SK-N-SH treated with all-trans-retinoic acid at 6 μM for 48 hours (cell line): ENCODE measurements at regions not wholly inside any gene's neighbourhood (a gene's known extent, or its start where the extent isn't known, plus 50 kb on each side); places are given as distances from the start of the nearest gene placed in this dataset.

ENCODE experiments used
- ATAC-seq: fragments of 200-7000 bp; cut with Tn5 transposase; 3 replicates; pipeline ENCODE4 v1.9.1; 2020; ENCODE audit warnings: mild to moderate bottlenecking, moderate library complexity
- ARNTL ChIP-seq: fragments of 450-650 bp; formaldehyde crosslinking; IDR thresholded peaks from 2 replicates; pipeline ENCODE4 v1.5.0; 2020; ENCODE audit warnings: low read depth, mild to moderate bottlenecking, moderate library complexity, borderline replicate concordance
- CSDC2 ChIP-seq: fragments of 250-450 bp; sonication (Bioruptor Pico); IDR thresholded peaks from 2 replicates; pipeline ENCODE4 v1.5.0; 2020; ENCODE audit warnings: mild to moderate bottlenecking, moderate library complexity
- CSRNP3 ChIP-seq: fragments of 250-450 bp; sonication (Bioruptor Pico); IDR thresholded peaks from 2 replicates; pipeline ENCODE4 v1.5.1; 2021; ENCODE audit warnings: mild to moderate bottlenecking, moderate library complexity
- ESRRG ChIP-seq: fragments of 250-450 bp; sonication (Bioruptor Pico); IDR thresholded peaks from 2 replicates; pipeline ENCODE4 v1.6.1; 2021; ENCODE audit warnings: mild to moderate bottlenecking
- GLIS3 ChIP-seq: fragments of 250-450 bp; sonication (Bioruptor Pico); IDR thresholded peaks from 2 replicates; pipeline ENCODE4 v1.5.0; 2020; ENCODE audit warnings: mild to moderate bottlenecking, moderate library complexity
- ISL1 ChIP-seq: fragments of 250-450 bp; sonication (Bioruptor Pico); IDR thresholded peaks from 2 replicates; pipeline ENCODE4 v2.1.2; 2022; ENCODE audit warnings: mild to moderate bottlenecking, moderate library complexity
- POU6F1 ChIP-seq: fragments of 250-450 bp; sonication (Bioruptor Pico); IDR thresholded peaks from 2 replicates; pipeline ENCODE4 v1.8.0; 2021; ENCODE audit warnings: low read depth, mild to moderate bottlenecking, moderate library complexity, borderline replicate concordance
- PPARA ChIP-seq: fragments of 250-450 bp; sonication (Bioruptor Pico); IDR thresholded peaks from 2 replicates; pipeline ENCODE4 v1.5.0; 2020; ENCODE audit warnings: mild to moderate bottlenecking, borderline replicate concordance
- RARB ChIP-seq: fragments of 250-450 bp; sonication (Bioruptor Pico); IDR thresholded peaks from 2 replicates; pipeline ENCODE4 v1.8.0; 2021; ENCODE audit warnings: mild to moderate bottlenecking, moderate library complexity
- SNAI2 ChIP-seq: fragments of 250-450 bp; sonication (Bioruptor Pico); IDR thresholded peaks from 2 replicates; pipeline ENCODE4 v1.5.0; 2020; ENCODE audit warnings: mild to moderate bottlenecking, moderate library complexity
- TCF4 ChIP-seq: fragments of 250-450 bp; sonication (Bioruptor Pico); IDR thresholded peaks from 2 replicates; pipeline ENCODE4 v1.8.0; 2021; ENCODE audit warnings: mild to moderate bottlenecking, moderate library complexity, borderline replicate concordance
- TSHZ2 ChIP-seq: fragments of 250-450 bp; sonication (Bioruptor Pico); IDR thresholded peaks from 2 replicates; pipeline ENCODE4 v1.5.0; 2020; ENCODE audit warnings: mild to moderate bottlenecking, moderate library complexity
- ZC3H10 ChIP-seq: fragments of 250-450 bp; sonication (Bioruptor Pico); IDR thresholded peaks from 2 replicates; pipeline ENCODE4 v1.5.1; 2021; ENCODE audit warnings: mild to moderate bottlenecking, moderate library complexity
- ZFP3 ChIP-seq: fragments of 250-450 bp; sonication (Bioruptor Pico); IDR thresholded peaks from 2 replicates; pipeline ENCODE4 v1.5.0; 2020; ENCODE audit warnings: mild to moderate bottlenecking, moderate library complexity
- ZFP30 ChIP-seq: fragments of 450-650 bp; formaldehyde crosslinking; IDR thresholded peaks from 2 replicates; pipeline ENCODE4 v1.5.0; 2022; ENCODE audit warnings: mild to moderate bottlenecking, moderate library complexity
- ZNF565 ChIP-seq: fragments of 450-650 bp; formaldehyde crosslinking; conservative IDR thresholded peaks from 2 replicates; pipeline ENCODE4 v1.5.0; 2020; ENCODE audit warnings: low read depth, mild to moderate bottlenecking, moderate library complexity
- ZNF70 ChIP-seq: fragments of 450-650 bp; formaldehyde crosslinking; IDR thresholded peaks from 2 replicates; pipeline ENCODE4 v1.5.0; 2020; ENCODE audit warnings: mild to moderate bottlenecking, moderate library complexity
- TF ChIP-seq, protein P1 (sequence below): fragments of 250-450 bp; sonication (Bioruptor Pico); IDR thresholded peaks from 2 replicates; pipeline ENCODE4 v1.8.0; 2020; ENCODE audit warnings: mild to moderate bottlenecking, moderate library complexity, borderline replicate concordance
- TF ChIP-seq, protein P2 (sequence below): fragments of 250-450 bp; sonication (Bioruptor Pico); IDR thresholded peaks from 2 replicates; pipeline ENCODE4 v1.5.1; 2020; ENCODE audit warnings: low read depth, mild to moderate bottlenecking, moderate library complexity

DNA sequence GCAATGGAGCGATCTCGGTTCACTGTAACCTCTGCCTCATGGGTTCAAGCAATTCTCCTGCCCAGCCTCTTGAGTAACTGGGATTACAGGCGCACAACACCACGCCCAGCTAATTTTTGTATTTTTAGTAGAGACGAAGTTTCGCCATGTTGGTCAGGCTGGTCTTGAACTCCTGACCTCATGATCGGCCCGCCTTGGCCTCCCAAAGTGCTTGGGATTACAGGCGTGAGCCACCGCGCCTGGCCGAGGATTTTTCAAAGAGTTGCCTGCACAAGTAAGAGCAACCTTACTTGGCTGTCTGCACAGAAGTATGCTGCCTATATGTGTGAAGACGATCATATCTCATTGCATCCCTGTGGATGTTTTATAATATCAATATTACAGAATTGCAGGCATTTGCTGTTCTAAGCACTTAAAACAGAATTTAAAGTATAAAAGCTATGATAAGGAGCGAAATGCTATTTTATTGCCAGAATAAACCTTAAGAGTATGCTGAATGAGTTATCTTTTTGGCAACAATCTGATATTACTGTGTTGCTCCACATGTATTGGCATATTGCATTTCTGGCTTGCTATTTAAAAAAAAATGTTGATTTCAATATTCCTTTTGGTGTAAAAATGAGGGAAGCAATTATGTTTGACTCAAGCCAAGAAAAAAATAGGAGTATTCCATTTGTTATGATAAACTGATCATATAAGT, 379.4 kb upstream of the SEMA3D start:
- no peak for ATAC-seq
- TF ChIP-seq POU6F1 (CRISPR knock-in tag) (no peak), RARB (CRISPR knock-in tag) (no peak), ZNF565 (CRISPR knock-in tag) (no peak), ESRRG (CRISPR knock-in tag) (no peak), ZC3H10 (CRISPR knock-in tag) (no peak), CSDC2 (CRISPR knock-in tag) (no peak), PPARA (CRISPR knock-in tag) (no peak), SNAI2 (CRISPR knock-in tag) (no peak)
- TF ChIP-seq, protein P1, sequence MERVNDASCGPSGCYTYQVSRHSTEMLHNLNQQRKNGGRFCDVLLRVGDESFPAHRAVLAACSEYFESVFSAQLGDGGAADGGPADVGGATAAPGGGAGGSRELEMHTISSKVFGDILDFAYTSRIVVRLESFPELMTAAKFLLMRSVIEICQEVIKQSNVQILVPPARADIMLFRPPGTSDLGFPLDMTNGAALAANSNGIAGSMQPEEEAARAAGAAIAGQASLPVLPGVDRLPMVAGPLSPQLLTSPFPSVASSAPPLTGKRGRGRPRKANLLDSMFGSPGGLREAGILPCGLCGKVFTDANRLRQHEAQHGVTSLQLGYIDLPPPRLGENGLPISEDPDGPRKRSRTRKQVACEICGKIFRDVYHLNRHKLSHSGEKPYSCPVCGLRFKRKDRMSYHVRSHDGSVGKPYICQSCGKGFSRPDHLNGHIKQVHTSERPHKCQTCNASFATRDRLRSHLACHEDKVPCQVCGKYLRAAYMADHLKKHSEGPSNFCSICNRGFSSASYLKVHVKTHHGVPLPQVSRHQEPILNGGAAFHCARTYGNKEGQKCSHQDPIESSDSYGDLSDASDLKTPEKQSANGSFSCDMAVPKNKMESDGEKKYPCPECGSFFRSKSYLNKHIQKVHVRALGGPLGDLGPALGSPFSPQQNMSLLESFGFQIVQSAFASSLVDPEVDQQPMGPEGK: no peak

DNA sequence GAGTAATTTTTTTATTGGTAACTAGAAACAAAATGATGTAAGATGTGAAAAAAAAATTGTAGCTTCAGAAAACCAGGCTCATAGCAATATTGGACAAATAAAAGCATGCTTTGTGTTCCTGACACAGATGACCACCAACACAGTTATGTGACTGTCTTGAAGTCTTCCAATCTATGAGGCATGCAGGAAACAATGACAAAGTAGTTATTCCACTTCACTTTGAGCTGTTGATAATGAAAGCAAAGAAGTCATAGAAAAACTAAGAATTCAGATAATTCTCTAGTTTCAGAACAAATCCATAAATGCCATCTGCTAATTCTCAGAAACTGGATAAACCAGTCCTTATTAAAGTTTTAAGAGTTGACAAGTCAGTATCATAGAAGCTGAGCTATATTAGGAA, 378.4 kb upstream of the SEMA3D start:
- ATAC-seq: no peak
- TF ChIP-seq ZFP30: no peak
- no peak for TF ChIP-seq CSRNP3 (CRISPR knock-in tag)
- TF ChIP-seq ISL1 (CRISPR knock-in tag): no peak
- TF ChIP-seq TSHZ2 (CRISPR knock-in tag): no peak
- no peak for TF ChIP-seq ZNF70 (CRISPR knock-in tag)
- no peak for TF ChIP-seq CSDC2 (CRISPR knock-in tag)
- TF ChIP-seq, protein P2, sequence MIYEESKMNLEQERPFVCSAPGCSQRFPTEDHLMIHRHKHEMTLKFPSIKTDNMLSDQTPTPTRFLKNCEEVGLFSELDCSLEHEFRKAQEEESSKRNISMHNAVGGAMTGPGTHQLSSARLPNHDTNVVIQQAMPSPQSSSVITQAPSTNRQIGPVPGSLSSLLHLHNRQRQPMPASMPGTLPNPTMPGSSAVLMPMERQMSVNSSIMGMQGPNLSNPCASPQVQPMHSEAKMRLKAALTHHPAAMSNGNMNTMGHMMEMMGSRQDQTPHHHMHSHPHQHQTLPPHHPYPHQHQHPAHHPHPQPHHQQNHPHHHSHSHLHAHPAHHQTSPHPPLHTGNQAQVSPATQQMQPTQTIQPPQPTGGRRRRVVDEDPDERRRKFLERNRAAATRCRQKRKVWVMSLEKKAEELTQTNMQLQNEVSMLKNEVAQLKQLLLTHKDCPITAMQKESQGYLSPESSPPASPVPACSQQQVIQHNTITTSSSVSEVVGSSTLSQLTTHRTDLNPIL (CRISPR knock-in tag): no peak
- TF ChIP-seq RARB (CRISPR knock-in tag): no peak
- no peak for TF ChIP-seq GLIS3 (CRISPR knock-in tag)
- TF ChIP-seq, protein P1: no peak
- TF ChIP-seq TCF4 (CRISPR knock-in tag): no peak

GRCh38 chr7:85564861-85565260, 378.0 kb upstream of the SEMA3D start:
- ATAC-seq: no peak
- no peak for TF ChIP-seq POU6F1 (CRISPR knock-in tag)
- no peak for TF ChIP-seq TCF4 (CRISPR knock-in tag)
- TF ChIP-seq, protein P1: no peak
- no peak for TF ChIP-seq ZFP30
- no peak for TF ChIP-seq ZNF565 (CRISPR knock-in tag)
- no peak for TF ChIP-seq ARNTL
- TF ChIP-seq ZFP3 (CRISPR knock-in tag): no peak
- TF ChIP-seq CSRNP3 (CRISPR knock-in tag): no peak
